ENCODE measurements at regions not wholly inside any gene's neighbourhood (a gene's known extent, or its start where the extent isn't known, plus 50 kb on each side); places are given as distances from the start of the nearest gene placed in this dataset.

GRCh38 chr6:166855416-166855815, 100.9 kb downstream of the RNASET2 start:
- intact Hi-C loops (cut with DNase I; ENCODE audit: low total_unique reads), result no loop called here
- DNase-seq (ENCODE audit: low spot score in 2 of 2), result no peak
- H3K4me3 ChIP-seq (ENCODE audit: low read depth, poor library complexity, severe bottlenecking), result no peak overlapping the region
- TF ChIP-seq CTCF (IDR thresholded peaks at IDR 0.05) (no peak), POLR2A (IDR thresholded peaks at IDR 0.05) (no peak)
- WGBS, 2 donors, result 68 to 89% methylated on average over 1 of the region's 1 CpG

DNA sequence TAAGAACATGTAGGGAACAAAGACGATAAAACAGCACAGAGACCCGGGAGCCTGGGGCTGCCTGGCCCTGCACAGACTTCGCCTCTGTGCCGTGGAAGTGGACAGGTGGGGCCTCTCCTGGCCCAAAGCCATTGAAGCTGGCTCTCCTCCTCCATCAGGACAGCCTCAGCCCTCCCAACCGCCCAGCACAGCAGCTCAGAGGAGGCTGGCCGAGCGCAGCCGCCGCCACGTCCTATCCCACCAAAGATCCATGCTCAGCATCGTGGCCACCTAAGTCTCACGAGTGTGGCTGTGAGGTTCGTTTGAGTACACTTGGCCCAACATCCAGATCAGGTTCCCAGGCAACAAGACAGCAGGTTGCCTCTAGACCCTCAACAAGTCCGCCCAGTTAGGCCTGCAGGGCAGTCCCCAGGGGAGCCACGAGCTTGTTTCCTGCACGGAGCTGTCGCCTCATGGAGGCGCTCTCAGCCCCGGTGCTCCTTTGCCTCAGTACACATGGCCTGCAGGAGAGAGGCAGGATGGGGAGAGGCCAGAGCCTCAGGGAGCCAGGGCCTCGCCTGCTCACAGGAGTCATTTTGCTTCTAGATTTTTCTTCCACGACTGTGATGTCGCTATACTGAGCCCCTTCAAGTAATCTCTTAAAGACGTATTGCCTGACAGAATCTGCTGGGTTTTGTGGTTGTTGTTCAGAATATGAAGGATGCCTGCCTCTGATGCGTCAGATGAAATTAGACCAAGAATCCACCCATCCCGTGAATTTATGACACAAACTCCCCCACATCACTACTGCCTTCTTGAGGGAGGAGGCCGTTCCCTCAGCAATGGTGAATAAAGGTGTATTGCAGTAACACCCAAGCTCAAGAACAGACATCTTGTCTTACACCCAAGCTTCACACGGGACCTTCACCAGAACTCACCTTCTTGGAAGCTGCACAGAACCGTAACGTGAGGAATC, 102.7 kb downstream of the RNASET2 start:
- no peak for DNase-seq (ENCODE audit: low spot score in 2 of 2)
- WGBS, 2 donors, result 89 to 90% methylated on average over 29 of the region's 29 CpGs
- TF ChIP-seq POLR2A (IDR thresholded peaks at IDR 0.05), result no peak
- no peak for TF ChIP-seq CTCF (IDR thresholded peaks at IDR 0.05)

GRCh38 chr6:166852451-166852975, 103.8 kb downstream of the RNASET2 start:
- intact Hi-C loops (cut with DNase I; ENCODE audit: low total_unique reads), result no loop called here
- no peak for DNase-seq (ENCODE audit: low spot score in 2 of 2)
- TF ChIP-seq CTCF (IDR thresholded peaks at IDR 0.05) (no peak), POLR2A (IDR thresholded peaks at IDR 0.05) (no peak)

More for the DNA sequence above, 102.7 kb downstream of the RNASET2 start:
- intact Hi-C loops (cut with DNase I; ENCODE audit: low total_unique reads), result no loop called here
- no peak overlapping the region for H3K4me3 ChIP-seq (ENCODE audit: low read depth, poor library complexity, severe bottlenecking)

DNA sequence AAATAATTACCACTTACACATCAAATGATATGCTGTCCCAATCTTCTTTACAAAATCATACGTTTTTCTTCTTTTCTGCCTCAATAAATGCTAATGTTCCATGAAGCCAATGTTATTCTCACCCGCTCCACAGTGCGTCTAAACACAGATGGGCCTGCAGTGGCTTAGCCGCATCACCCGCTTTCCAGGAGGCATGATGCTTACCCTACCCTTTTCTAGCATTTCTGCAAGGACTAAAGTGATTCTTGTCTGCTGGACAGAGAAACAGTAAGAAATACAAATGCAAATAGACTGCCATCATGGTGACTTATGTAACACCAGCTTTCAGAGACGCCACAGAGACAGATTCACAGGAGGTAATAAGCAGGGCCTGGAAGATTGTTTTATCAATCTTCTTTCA, 104.4 kb downstream of the RNASET2 start:
- WGBS, 2 donors, result 86 to 92% methylated on average over 6 of the region's 6 CpGs
- TF ChIP-seq CTCF (IDR thresholded peaks at IDR 0.05) (no peak), POLR2A (IDR thresholded peaks at IDR 0.05) (no peak)
- H3K4me3 ChIP-seq (ENCODE audit: low read depth, poor library complexity, severe bottlenecking), result no peak overlapping the region
- no peak for DNase-seq (ENCODE audit: low spot score in 2 of 2)
- intact Hi-C loops (cut with DNase I; ENCODE audit: low total_unique reads), result no loop called here

More at GRCh38 chr6:166852451-166852975, 103.8 kb downstream of the RNASET2 start:
- 72 to 75% methylated on average over 18 of the region's 18 CpGs for WGBS, 2 donors
- H3K4me3 ChIP-seq (ENCODE audit: low read depth, poor library complexity, severe bottlenecking), result no peak overlapping the region

DNA sequence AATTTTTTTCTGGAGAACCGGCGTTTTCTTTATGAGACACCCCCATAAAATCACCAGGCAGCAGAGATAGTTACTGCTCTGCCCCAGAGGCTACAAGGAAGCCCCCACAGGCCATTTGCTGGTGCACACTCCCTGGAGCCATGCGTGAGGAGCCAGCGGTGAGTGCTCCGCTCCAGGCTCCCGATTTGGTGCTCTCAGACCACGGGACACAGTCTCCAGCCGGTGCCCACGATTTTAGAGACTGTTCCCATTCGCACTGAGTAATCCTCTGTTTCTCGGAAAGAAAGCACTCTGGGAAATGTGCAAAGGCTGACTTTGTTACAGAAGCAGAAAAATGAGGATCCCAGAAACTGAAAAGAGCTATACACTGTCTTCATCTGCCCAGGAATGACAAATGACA, 104.9 kb downstream of the RNASET2 start:
- TF ChIP-seq CTCF (IDR thresholded peaks at IDR 0.05) (no peak), POLR2A (IDR thresholded peaks at IDR 0.05) (no peak)
- no peak for DNase-seq (ENCODE audit: low spot score in 2 of 2)
- intact Hi-C loops (cut with DNase I; ENCODE audit: low total_unique reads), result no loop called here
- 93 to 94% methylated on average over 11 of the region's 11 CpGs for WGBS, 2 donors
- no peak overlapping the region for H3K4me3 ChIP-seq (ENCODE audit: low read depth, poor library complexity, severe bottlenecking)
